22Rv1 (cell line): ENCODE measurements at regions not wholly inside any gene's neighbourhood (a gene's known extent, or its start where the extent isn't known, plus 50 kb on each side); places are given as distances from the start of the nearest gene placed in this dataset.

Source experiments
- CTCF ChIP-seq: fragments of 450-650 bp; IDR thresholded peaks from 2 replicates; pipeline ENCODE4 v1.5.1; 2017; ENCODE audit warnings: mild to moderate bottlenecking
- ZFX ChIP-seq: fragments of 450-650 bp; IDR thresholded peaks from 2 replicates; pipeline ENCODE4 v1.6.1; 2017; ENCODE audit warnings: antibody characterized with exemption, borderline replicate concordance

- no peak for TF ChIP-seq CTCF
- no peak for TF ChIP-seq ZFX
Observed at GRCh38 chr10:8485032-8485431, 430.5 kb downstream of the GATA3 start.
